Upper lobe of right lung (tissue), 1 donor: ENCODE measurements at regions not wholly inside any gene's neighbourhood (a gene's known extent, or its start where the extent isn't known, plus 50 kb on each side); places are given as distances from the start of the nearest gene placed in this dataset.

ENCODE experiments used
- ATAC-seq: fragments of 200-7000 bp; cut with Tn5 transposase; one replicate; pipeline ENCODE4 v1.9.1; 2020; ENCODE audit warnings: mild to moderate bottlenecking, moderate library complexity
- DNase-seq: peaks from one replicate; pipeline ENCODE4 v3.0.0-alpha.2; 2020
- H3K27ac ChIP-seq: fragments of 200-600 bp; one replicate; pipeline ENCODE4 v1.8.0; 2022
- H3K27me3 ChIP-seq: fragments of 200-600 bp; one replicate; pipeline ENCODE4 v1.8.0; 2022; ENCODE audit warnings: mild to moderate bottlenecking
- H3K36me3 ChIP-seq: fragments of 200-600 bp; one replicate; pipeline ENCODE4 v1.8.0; 2022
- H3K4me1 ChIP-seq: fragments of 200-600 bp; one replicate; pipeline ENCODE4 v1.8.0; 2022
- H3K4me3 ChIP-seq: fragments of 200-600 bp; one replicate; pipeline ENCODE4 v1.8.0; 2022; ENCODE audit warnings: mild to moderate bottlenecking
- H3K9me3 ChIP-seq: fragments of 200-600 bp; one replicate; pipeline ENCODE4 v1.8.0; 2022
- intact Hi-C: fragments of 100-400 bp; cut with DNase I; formaldehyde crosslinking; loops from one replicate; pipeline ENCODE4 v1.11.0; 2022
- TF ChIP-seq, protein P1 (sequence below): fragments of 200-600 bp; IDR thresholded peaks from one replicate; pipeline ENCODE4 v1.8.0; 2022; ENCODE audit warnings: antibody characterized with exemption
- donor health status: DM: no; HTN: yes; CAD: no; lungs with severe emphysema.

DNA sequence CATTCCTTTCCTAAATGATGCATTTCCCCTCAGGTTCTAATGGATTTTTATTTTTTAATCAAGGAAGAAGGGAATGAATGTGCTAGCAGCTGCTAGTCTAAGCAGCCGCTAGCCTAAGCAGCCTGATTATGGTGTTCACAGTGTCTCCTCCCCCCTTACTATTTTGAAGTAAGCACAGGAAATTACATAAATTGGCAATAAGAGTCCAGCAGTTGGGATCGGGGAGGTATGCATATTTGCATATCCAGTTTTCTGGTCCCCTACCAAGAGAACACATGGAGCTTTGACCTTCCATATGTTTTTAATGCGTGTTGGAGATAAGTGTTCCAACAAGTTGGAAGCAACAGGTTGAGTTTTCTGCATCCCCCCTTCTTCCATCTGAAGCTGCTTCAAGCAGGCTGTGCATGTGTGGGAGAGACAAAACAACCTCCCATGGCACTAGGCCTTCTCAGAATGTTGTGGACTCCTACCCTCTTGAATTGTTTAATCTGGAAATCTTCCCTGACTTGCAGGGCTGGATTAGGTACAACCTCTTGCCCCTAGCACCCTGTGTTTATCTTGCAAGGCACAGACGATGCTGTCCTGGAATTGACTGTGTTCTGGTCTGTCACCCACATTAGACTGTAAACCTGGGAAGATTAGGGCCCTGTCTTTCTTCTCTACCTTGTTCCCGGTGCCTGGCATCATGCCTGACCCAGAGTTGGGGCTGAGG is 124.8 kb upstream of the LRIG1 start:
- Histone ChIP-seq H3K4me1 (no peaks in the 10 kb centered on the region), H3K27ac (no peak overlapping the region), H3K36me3 (no peaks in the 10 kb centered on the region), H3K27me3 (no peaks in the 10 kb centered on the region), H3K9me3 (no peaks in the 10 kb centered on the region), H3K4me3 (no peak overlapping the region)
- ATAC-seq, result peak; percentile 66
- intact Hi-C loops, result no loop called here
- TF ChIP-seq, protein P1, sequence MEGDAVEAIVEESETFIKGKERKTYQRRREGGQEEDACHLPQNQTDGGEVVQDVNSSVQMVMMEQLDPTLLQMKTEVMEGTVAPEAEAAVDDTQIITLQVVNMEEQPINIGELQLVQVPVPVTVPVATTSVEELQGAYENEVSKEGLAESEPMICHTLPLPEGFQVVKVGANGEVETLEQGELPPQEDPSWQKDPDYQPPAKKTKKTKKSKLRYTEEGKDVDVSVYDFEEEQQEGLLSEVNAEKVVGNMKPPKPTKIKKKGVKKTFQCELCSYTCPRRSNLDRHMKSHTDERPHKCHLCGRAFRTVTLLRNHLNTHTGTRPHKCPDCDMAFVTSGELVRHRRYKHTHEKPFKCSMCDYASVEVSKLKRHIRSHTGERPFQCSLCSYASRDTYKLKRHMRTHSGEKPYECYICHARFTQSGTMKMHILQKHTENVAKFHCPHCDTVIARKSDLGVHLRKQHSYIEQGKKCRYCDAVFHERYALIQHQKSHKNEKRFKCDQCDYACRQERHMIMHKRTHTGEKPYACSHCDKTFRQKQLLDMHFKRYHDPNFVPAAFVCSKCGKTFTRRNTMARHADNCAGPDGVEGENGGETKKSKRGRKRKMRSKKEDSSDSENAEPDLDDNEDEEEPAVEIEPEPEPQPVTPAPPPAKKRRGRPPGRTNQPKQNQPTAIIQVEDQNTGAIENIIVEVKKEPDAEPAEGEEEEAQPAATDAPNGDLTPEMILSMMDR, result no peak
- DNase-seq, result no peak

DNA sequence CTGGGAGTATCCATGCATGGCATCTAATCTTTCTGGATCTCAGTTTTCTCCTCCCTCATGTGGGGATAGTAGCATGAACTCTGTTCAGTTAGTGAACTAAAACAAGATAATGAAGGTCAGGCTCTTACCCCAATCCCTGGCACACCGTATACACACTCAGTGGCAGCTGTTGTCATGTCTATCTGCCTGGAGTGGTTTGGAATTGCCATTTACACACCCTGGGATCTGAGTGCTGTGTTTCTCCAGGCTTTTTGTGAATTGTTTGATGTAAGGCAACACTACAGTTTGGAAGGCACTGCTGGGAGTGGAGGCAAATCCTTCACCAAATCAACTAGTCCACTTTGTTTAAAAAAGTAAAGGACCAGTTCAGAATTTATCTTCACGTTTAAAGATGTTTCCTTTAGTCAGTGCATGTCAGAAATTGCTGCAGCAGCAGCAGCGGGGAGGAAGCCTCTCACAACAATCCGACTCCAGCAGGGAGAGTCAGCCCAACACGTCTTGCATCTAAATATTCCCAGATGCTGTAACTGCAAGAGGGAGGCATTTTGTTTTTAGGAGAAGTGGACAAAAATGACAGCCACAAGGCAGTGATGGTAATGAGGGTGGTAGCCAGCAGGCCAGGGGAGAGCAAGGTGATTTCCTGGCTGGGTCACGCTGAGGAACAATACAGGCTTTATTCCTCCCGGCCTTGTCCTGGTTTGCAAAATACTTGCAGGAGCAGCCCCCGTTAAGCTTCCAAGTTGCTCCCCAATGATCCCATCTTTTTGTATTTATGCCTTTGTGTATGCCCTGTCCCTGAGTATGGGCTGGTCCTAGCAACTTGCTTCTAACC is 128.5 kb upstream of the LRIG1 start:
- H3K27me3 ChIP-seq, result no peaks in the 10 kb centered on the region
- no peaks in the 10 kb centered on the region for H3K9me3 ChIP-seq
- H3K36me3 ChIP-seq, result no peaks in the 10 kb centered on the region
- no peak overlapping the region for H3K27ac ChIP-seq
- DNase-seq (no peak), ATAC-seq (no peak)
- intact Hi-C loops, result no loop called here
- TF ChIP-seq, protein P1, result no peak
- no peaks in the 10 kb centered on the region for H3K4me1 ChIP-seq
- H3K4me3 ChIP-seq, result no peak overlapping the region

DNA sequence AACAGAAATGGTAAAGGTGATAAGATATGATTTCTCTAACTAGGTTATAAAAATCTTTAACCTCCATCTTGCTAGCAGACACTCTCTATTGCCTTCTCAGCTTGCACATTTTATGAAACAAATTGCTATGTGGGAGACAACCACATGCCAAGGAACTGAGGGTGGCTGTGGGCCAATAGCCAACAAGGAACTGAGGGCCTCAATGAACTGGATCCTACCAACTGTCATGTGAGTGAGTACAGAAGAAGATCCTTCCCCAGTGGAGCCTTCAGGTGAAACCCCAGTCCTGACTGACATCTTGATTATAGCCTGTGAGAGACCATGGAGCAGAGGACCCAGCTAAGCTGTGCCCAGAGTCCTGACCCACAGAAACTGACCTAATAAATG is 129.2 kb upstream of the LRIG1 start:
- TF ChIP-seq, protein P1, result no peak
- no peaks in the 10 kb centered on the region for H3K9me3 ChIP-seq
- intact Hi-C loops, result no loop called here

DNA sequence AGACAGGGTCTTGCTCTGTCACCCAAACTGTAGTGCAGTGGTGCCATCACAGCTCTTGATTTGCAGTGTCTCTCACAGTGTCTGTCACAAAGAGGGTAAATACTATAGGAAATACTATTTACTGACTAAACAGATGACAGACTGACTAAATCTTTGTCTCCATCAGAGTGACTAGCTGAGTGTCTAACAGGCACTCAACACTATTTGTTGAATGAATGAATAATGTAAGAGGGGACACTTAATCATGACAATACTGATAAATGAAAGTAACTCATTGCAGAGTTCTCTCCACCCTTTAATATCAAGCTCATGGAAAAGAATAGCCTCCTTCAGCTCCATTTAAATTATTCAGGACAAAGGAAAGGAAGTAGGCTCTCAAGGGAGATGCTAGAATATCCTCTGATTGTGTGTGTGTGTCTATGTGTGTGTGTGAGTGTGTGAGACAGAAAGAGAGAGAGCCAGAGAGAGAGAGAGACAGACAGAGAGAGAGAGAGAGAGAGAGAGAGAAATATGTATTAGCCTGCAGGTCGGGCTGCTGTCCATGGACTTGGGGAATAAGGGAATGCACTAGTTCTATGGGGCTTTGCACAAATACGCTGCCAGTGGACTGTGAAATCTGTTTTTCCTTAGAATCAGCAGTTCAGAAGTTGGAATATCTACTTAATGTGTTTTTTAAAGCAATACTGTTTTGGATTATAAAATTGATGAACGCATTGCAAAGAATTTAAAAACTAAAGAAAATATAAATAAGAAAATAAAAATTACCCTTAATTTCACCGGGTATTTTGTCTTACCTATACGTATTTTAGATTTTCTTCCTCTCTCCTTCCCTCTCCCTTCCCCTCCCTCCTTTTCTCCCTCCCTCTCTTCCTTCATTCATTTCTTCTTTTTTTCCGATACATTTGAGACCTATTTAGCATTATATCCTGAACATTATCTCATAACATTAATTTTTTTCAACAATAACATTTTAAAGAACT is 132.9 kb upstream of the LRIG1 start:
- no peak for DNase-seq
- no peak for ATAC-seq
- no peaks in the 10 kb centered on the region for H3K36me3 ChIP-seq
- no peaks in the 10 kb centered on the region for H3K4me1 ChIP-seq
- H3K4me3 ChIP-seq, result no peak overlapping the region
- TF ChIP-seq, protein P1, result no peak
- H3K27ac ChIP-seq, result no peak overlapping the region
- no peaks in the 10 kb centered on the region for H3K27me3 ChIP-seq
- intact Hi-C loops, result no loop called here
- no peaks in the 10 kb centered on the region for H3K9me3 ChIP-seq

More for the DNA sequence above, 129.2 kb upstream of the LRIG1 start:
- Histone ChIP-seq H3K36me3 (no peaks in the 10 kb centered on the region), H3K27ac (no peak overlapping the region), H3K27me3 (no peaks in the 10 kb centered on the region), H3K4me3 (no peak overlapping the region), H3K4me1 (no peaks in the 10 kb centered on the region)
- no peak for DNase-seq
- ATAC-seq, result peak; percentile 22

DNA sequence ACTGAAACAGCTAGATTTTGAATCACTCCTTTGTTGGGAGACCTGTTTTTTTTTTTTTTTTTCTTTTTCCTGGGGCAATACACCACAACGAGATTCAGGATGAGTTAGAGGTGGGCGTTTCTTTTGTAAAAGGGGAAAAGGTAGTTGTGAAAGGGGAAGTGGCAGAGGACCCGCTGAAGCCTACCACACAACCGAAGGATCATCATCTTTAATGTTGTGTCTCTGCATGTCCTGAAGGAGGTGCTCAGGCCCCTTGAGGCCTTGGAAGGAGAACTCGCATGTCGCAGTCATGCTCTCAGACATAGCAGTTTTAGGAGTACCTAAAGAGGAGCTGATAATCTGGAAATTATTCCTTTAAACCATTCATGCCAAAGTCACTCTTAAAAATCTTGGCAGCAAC is 137.9 kb upstream of the LRIG1 start:
- H3K9me3 ChIP-seq, result no peaks in the 10 kb centered on the region
- intact Hi-C loops, result no loop called here
- H3K4me1 ChIP-seq, result no peaks in the 10 kb centered on the region
- TF ChIP-seq, protein P1, result no peak
- DNase-seq, result no peak
- H3K36me3 ChIP-seq, result no peaks in the 10 kb centered on the region
- no peaks in the 10 kb centered on the region for H3K27me3 ChIP-seq
- H3K4me3 ChIP-seq, result no peak overlapping the region
- ATAC-seq, result peak; percentile 81
- no peak overlapping the region for H3K27ac ChIP-seq
